GM19025 (cell line): ENCODE measurements at regions not wholly inside any gene's neighbourhood (a gene's known extent, or its start where the extent isn't known, plus 50 kb on each side); places are given as distances from the start of the nearest gene placed in this dataset.

Experiments used
- ATAC-seq: cut with Tn5 transposase; IDR thresholded peaks from one replicate; pipeline ENCODE4 v1.9.1; 2021; ENCODE audit warnings: mild to moderate bottlenecking, low read depth, moderate library complexity; ENCODE audit not compliant: unreplicated experiment

DNA sequence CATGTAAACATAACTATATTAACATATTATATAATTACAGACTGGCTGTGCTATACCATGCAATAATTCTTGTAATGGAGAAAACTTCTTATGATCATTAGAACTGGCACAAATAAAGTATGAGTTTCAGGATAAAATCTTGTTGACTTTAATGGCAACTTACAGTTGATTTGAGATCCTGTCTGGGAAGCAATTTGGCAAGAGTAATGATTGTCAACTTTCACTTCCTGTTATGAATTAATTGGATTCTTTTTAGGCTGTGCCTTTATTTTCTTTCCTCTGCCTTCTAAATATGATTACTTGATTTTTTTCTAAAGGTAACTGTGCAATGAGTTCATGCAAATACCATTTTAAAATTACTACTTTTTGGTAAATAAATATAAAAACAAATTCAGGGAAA, 158.1 kb upstream of the B3GAT2 start:
- ATAC-seq = no peak

DNA sequence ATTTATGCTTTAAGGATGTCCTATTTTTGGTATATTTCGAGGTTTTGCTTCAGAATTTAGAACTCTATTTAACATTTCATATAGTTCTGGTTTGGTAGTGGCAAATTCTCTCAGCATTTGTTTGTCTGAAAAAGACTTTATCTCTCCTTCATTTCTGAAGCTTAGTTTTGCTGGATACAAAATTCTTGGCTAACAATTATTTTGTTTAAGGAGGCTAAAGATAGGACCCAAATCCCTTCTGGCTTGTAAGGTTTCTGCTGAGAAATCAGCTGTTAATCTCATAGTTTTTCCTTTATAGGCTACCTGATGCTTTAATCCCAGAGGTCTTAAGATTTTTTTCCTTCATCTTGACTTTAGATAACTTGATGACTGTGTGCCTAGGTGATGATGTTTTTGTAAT, 162.7 kb upstream of the B3GAT2 start:
- ATAC-seq = no peak

DNA sequence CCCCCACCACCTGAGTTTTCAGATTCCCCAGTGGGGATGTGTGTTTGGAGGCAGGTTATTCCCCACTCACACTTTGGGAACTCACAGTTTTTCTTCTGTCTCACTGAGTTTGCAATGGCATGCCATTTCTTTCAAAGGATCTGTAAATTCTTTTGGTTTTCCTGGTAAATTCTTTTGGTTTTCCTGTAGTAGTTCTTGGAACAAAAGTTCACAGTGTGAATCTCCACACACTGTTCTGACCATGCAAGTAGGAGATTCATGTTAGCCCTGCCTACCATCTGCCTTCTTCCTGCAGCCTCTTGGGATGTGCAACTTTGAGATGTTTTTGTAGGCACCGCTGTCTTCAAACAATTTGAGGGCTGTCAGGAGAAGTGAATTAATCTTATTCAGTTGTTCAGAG, 165.6 kb upstream of the OGFRL1 start:
- no peak for ATAC-seq

DNA sequence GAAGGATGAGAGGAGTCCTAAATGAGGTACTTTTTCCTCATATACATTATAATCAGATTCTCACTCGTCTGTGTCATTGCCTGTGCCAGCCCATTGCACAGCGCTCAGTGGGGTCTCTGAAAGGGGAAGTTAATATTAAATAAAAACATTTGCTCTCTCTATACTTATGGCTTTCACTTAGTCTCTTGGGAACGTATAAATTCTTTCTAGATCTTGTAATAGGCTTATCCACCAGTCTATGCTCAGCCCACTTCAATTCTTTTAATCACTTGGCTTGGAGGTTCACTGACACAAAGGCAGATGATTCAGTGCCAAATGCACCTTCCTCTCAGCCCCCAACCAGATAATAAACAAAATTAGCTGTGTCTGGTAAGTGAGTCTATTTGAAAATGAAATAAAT, 164.3 kb upstream of the OGFRL1 start:
- ATAC-seq = no peak

DNA sequence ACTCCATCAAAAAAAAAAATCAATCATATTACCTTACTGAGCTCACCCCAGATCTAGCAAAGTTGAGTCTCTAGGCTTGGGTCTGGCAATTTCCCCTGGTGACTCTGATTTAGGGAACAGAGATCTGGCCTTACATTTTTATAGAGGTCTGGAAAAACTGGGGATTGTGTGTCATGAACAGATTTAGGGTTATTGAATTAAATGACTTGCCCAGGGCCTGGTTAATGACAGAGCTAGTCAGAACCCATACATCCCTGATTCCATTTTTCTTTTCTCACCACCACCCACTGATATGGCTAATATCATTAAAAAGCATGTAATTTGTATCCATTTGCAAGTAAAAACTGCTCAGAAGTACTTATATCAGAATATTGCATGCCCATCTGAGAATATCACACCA, 163.4 kb upstream of the OGFRL1 start:
- no peak for ATAC-seq

DNA sequence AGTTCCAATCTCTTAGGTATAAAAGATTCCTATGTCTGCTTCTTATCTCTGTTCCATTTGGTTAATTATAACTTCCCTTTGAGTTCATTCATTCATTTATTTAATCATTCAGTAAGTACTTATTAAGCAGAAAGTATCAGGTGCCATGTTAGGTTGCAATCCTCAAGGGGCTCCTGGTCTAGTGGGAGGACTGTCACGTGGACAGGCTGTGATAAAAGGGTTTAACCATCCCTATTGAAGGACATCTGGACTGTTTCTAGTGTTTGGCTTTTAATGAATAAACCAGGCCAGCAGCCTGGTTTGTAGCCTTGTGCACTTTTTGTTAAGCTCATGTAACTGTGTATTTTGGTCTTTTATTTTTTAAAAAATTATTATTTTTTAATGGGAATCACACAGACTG, 162.1 kb upstream of the OGFRL1 start:
- ATAC-seq = no peak

DNA sequence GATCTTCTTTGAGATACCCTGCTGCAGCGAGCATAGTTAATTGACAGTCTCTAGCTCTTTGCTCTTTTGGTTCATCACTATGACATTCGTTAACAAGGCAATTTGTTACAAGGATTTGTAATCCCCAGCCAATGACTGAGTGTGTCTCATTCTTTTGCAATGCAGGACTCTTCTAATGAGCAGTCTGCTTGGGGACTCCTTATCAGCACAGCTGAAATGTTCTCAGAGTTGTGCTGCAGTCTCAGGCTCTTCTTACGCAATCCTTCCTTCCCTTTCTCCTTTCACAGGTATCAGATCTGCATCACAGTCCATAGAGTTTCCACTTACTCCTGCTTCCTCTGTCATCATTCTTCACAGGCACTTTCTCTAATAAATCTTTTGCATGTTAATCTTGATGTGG, 161.2 kb upstream of the OGFRL1 start:
- ATAC-seq = no peak

DNA sequence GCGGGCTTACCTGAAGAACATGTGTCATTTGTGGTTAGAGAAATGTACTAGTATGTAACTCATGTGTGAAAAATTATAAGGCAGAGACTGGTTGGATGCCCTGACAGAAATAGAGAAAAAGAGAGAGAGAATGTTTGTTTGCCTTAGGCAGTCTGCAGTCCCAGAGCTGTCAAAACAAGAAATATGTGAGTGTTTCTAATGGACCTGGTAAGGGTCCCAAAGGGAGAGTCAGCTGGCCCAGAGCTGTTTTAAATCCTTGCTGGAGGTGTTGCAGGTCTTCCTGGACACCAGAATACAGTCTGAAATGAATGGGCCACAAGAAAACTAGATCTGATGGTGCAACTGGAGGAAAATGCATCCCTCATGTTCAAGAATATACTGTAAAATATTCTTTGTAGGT, 158.3 kb upstream of the OGFRL1 start:
- no peak for ATAC-seq

DNA sequence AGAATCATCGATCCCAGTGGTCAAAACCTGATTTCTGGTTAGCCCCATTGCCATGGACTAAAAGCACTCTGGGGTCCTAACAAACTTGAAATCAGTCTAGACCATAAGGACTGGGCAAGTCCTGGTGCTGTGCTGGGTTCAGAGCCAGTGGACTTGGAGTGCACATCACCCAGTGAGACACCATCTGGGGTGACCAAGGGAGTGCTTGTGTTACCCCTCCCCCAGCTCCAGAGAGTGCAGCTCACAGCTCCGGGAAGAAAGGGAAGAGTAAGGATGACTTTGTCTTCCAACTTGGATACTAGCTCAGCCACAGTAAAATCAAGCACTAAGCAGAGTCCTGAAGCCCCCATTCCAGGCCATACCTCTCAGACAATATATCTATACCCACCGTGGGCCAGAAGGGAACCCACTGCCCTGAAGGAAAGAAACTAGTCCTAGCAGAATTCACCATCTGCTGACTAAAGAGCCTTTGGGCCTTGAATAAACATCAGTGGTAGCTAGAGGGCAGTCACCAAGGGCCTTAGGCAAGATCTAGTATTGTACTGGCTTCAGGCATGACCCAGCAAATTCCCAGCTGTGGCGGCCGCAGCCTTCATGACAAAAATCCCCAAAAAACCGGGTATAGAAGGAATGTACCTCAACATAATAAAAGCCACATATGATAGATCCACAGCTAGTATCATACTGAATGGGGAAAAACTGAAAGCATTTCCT, 153.5 kb upstream of the OGFRL1 start:
- no peak for ATAC-seq

DNA sequence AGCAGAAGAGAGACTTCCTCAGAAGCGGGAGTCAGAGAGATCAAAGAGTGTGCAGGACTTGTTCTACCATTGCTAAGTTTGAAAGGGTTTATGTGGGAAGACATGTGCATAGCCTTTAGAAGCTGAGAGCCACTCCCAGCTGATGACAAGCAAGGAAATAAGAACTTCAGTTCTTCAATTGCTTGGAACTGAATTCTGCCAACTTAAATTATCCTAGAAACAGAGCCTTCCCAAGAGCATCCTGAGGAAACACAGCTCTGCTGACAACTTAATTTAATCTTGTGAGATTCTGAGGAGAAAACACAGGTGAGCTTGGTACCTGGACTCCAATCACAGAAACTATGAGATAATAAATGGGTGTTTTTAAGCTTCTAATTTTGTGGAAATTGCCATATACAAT, 150.6 kb upstream of the OGFRL1 start:
- no peak for ATAC-seq

DNA sequence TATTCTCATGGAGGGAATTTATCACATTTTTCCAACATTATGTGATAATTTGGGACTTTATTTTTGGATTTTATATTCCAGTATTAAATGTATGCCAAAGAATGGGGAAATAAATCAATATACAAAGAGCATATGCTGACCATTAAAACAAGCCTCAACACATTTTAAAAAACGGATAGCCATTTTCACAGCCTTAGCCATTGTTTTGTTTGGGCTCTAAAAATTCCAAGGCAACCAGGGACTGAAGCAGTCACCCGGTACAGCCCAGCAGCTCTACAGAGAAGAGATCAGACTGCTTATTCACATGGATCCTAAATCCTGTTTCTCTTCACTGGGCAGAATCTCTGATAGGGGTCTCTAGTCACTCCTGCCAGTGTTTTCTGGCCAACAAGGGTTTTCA, 150.2 kb upstream of the OGFRL1 start:
- ATAC-seq = no peak

DNA sequence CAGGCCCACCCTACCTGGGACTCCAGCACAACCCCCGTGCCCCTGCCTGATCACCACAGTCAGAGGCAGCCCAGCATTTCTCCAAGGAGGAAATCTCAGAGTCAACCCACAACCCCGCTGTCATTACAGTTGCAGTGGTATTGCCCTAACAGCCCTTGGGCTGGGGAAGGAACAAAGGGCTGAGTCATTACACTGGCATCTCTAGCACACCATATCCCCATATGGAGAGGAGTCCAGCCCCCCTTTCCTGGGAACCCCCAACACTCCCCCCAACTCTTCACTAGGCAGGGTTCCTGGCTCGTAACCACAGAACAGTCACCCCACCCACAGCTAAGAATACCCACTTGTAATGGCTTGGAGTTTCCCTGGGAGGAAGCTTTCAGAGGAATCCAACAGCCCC, 149.4 kb upstream of the OGFRL1 start:
- no peak for ATAC-seq

DNA sequence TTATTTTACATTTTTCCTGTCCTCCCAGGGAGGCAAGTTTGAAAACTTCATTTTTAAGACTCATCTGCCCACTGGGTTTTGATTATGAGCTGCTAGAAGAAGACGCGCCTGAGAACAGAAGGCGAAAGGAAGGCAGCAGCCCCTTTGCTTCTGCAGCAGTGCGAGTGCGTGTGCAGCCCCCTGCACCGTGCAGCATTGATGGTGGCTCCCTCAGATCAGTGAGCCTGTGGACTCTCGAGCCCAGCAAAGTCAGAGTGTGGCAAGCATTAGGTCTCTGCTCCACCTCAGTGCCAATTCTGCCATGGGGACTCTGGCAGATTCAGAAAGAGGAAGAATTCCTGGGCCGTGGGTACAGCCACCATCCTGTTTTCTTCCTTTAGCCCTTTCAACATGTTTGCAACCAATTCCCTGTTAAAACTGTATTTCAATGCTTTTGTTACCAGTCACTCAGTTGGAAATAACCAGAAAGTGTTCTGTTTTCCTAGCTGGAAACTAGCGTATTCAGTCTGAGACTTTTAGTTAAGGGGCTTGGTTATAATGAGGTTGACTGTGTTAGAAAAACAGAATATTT, 134.8 kb upstream of the OGFRL1 start:
- ATAC-seq = no peak

DNA sequence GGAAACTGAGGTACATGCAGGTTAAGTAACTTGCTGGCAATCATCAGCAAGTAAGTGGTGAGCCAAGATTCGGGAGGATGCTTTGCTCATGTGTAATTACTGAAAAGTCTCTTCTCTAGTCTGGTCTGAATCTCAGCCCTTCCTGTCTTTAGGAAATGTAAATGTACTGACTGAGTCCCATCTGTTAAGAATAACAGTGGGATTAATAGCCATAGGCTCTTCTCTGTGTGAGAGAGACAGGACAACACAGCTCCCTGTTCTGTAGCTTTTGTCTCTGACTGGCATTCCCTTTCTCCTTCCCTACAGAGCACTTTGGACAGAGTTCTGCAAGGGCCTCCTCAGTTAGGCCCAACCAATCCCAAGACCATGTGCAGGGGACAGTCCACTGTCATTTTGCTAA, 131.3 kb upstream of the OGFRL1 start:
- no peak for ATAC-seq

DNA sequence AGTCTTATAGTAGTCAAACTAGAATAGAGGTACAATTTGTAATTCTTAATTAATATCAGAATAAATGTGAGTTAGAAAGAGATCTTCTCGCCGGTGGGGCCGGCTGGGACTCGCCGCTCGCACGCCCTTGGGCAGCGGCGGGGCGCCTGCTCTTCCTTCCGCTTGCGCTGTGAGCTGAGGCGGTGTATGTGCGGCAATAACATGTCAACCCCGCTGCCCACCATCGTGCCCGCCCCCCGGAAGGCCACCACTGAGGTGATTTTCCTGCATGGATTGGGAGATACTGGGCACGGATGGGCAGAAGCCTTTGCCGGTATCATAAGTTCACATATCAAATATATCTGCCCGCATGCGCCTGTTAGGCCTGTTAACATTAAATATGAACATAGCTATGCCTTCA, 123.7 kb upstream of the OGFRL1 start:
- no peak for ATAC-seq

DNA sequence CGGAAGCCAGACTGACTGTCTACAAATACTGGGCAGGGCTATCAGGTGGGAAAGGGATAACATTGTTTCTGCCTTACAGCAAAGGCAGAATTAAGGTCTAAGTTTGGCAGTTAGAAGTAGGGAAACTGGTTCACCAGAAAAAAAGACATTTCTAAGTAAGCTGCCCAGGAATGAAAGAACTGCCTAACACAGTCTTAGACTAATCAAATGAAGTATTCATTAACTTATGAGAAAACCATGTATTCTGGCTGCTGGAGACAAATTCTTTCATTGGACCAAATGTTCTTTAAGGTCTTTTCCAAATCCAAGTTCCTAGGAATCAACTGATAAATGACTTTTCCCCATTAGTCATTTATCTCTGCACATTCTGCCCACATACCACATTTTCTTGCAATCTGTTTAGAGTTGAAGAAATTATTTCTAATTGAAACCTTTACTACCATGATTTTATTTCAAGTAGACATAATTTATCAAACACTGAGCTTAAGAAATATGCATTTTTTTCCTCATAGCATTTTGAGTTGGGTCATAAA, 120.3 kb upstream of the OGFRL1 start:
- no peak for ATAC-seq

DNA sequence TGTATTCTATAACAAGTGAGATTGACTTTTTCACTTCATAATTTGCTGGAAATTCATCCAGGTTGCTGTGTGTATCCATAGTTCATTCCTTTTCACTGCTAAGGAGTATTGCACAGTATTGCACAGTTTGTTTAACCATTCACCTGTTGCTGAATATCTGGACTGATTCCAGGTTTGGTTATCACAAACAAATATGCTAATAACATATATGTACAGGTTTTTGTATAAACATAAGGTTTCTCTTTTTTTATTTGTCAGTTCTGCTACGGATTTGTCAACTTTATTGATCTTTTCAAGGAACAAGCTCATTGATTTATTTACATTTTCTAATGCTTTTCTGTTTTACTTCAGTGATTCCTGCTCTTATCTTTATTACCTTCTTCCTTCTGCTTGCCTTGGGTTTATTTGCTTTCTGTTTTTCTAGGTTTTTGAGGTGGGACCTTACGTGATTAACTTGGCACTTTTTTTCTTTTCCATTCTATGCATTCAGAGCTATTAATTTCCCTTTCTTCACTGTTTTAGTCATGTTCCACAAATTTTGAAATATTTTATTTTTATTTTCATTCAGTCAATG, 117.0 kb upstream of the OGFRL1 start:
- ATAC-seq = no peak

DNA sequence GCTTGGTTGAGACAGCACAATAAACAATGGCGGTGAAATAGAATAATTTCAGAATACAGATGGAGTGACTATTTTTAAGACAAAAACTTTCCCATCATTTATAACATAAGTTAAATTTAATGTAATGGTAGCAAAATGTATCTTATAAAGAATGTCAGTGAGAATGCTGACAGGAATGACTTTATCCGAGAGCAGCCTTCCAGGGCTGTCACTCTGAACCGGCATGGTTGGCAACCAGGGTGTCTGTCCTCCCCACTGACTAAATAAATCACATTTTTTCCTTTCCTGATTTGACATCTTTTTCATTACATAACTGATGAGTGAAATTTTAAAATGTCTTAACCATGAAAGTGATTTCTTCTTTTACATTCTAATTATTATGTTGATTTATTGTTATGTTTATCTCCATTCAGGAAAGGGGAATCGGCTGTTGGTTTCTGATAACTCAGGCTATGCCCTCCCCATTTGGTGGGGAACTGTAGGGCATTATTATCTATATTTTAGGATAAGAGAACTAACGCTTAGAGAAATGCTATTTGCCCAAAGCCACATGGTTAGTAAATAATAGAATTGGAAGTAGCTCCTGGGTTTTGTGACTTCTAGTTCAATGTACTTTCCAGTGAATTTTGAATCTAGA, 109.2 kb upstream of the OGFRL1 start:
- no peak for ATAC-seq

DNA sequence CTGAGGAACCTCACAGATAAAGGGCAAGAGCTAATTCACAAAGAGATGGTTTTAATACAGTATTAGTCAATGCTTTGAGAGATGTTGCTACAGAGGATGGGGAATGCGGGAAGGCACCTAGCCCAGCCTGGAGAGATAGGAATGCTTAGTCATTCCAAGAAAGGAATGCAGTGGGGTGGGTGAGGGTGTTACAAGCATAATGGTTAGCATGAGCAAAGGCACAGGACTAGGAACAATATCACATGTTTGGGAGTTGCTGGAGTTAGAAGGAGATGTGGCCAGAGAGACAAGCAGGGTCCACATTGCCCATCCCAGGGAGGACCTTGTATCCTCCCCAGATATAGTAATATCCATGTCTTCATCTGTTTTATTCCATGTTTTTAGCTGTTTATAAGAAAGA, 107.0 kb upstream of the OGFRL1 start:
- no peak for ATAC-seq

DNA sequence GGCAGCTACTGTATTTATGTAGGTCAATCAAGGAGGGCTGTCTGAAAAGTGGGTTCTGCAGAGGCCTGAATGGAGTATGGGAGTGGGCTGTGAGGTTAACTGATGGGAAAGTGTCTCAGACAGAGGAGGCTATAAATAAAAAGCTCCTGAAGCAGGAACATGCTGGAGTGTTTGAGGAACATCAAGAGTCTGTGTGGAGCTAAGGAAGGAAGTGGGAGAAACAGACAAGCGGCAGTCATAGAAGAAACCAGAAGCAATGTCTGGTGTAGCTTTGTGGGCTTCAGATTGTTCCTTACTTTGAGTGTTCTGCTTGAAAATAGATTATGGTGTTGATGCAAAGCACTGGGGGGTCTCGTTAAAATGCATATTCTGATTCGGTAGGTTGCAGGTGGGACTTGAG, 101.5 kb upstream of the OGFRL1 start:
- ATAC-seq = no peak

DNA sequence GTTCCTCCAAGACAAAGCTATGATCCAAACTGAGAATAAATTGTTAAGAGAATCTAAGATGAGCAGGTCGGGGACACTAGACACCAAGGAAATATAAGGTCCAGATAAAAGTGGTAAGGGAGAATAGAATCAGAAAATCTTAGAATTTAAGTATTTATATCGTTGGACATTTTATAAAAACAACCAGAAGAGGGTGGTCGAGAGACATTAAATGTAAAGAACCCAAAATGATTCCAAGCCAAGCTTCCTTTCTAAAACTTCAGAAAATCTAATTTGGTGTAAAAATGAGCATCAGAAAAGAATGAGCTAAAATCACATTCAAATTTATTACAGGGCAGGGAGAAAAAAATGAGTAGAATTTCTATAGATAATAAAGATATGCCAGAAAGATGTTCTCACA, 97.8 kb upstream of the OGFRL1 start:
- no peak for ATAC-seq

DNA sequence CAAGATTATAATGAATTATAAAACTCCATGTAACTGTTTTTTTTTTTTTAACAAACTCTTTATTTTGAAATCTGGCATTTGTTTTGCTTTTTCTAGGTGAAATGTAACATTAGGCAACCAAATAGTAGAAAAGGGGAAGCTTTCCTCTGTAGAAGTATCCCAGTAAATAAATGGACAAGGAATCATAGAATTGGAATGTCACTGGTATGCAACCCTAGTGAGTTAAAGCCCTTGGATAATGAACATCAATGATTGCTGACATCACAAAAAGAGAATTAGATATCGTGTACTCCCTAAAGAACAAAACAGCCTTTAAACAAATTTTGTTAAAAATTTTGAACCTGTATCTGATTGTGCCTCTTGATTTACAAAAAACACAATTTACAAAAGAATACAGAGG, 93.9 kb upstream of the OGFRL1 start:
- no peak for ATAC-seq
